GM12891 (cell line): ENCODE measurements at regions not wholly inside any gene's neighbourhood (a gene's known extent, or its start where the extent isn't known, plus 50 kb on each side); places are given as distances from the start of the nearest gene placed in this dataset.

ENCODE experiments used
- PAX5 ChIP-seq: IDR thresholded peaks from 2 replicates; pipeline ENCODE4 v1.6.1; 2011; ENCODE audit warnings: low read length, moderate library complexity, mild to moderate bottlenecking; ENCODE audit not compliant: insufficient read depth, severe bottlenecking
- POLR2A ChIP-seq: IDR thresholded peaks from 2 replicates; pipeline ENCODE4 v1.6.1; 2011; ENCODE audit warnings: low read depth, low read length, control low read depth
- POLR2AphosphoS5 ChIP-seq: IDR thresholded peaks from 2 replicates; pipeline ENCODE4 v1.6.1; 2011; ENCODE audit warnings: low read depth, low read length, control low read depth
- SPI1 ChIP-seq: IDR thresholded peaks from 2 replicates; pipeline ENCODE4 v1.6.1; 2011; ENCODE audit warnings: low read depth, low read length, control low read depth
- TAF1 ChIP-seq: IDR thresholded peaks from 2 replicates; pipeline ENCODE4 v1.6.1; 2011; ENCODE audit warnings: low read depth, low read length, control low read depth

DNA sequence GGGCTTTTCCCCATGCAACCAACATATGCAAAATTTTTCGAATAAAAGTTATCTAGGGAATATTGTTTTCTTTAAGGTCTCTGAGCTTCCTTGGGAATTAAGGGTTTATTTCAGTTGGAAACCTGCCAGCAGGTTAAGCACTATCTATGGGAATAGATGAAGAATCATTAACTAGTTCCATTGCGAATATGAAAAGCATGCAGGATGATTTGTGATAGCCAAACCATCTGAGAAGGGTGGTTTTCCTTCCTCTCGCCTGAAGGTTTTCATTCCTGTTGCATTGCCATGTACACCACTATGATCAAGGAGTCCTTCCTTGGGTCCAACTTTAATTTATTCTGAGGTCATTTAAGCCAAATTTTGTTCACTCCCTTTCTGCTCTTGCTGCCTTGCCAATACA, 184.9 kb downstream of the NR2F2 start:
- TF ChIP-seq TAF1 (no peak), POLR2AphosphoS5 (no peak), POLR2A (no peak), PAX5 (no peak), SPI1 (no peak)
